ENCODE measurements at regions not wholly inside any gene's neighbourhood (a gene's known extent, or its start where the extent isn't known, plus 50 kb on each side); places are given as distances from the start of the nearest gene placed in this dataset.

GRCh38 chr20:48015943-48016723 is 230.9 kb upstream of the SULF2 start:
- no peak for DNase-seq (ENCODE audit: low read depth in 2 of 2)

DNA sequence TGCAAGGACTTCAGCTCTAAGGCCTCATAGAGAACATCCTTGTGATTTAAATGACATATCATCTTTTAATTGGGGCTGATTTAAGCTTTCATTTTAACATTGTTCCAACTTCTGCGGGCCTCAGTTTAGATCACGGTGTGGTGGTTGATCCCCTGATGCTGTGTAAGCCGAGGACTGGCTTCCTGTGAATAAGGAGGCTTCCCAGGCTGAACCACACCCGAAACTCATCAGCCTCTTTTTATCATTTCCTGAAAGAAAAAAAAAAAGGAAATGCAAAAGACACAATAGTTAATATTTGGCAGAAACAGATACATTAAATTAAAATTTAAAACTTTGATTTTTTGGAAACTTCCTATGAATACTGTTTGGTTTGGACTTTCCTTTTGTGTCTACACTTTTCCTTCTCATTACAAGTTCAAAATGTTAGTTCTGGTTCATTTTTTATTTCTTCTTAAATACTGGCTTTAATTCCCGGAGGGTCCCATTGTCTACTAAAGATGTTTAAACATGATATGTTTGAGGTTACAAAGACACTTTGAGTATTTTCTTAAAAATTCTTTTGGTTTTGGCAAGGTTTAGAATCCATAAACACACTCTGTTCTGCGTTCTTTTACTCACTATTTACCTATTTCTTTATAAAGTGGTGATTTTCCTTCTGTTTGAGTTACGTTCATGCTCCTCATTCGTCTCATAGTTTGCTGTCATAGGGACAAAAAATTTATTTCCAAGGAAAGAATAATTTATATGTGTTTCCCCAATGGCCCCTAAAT is 230.0 kb upstream of the SULF2 start:
- no peak for DNase-seq (ENCODE audit: low read depth in 2 of 2)

GRCh38 chr20:48012401-48012974 is 227.2 kb upstream of the SULF2 start:
- no peak for DNase-seq (ENCODE audit: low read depth in 2 of 2)

DNA sequence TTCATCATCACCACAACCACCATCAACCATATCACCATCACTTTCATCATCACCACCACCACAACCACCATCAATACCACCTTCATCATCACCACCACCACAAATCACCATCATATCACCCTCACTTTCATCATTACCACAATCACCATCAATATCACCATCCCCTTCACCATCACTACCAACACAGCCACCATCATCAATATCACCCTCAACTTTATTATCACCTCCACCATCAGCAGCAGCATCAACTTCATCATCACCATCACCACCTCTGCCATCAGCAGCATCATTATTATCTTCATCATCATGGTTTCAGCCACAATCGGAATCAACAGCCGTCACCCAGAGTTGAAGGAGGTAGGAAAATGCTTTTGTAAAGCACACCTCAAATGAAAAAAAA is 225.7 kb upstream of the SULF2 start:
- DNase-seq (ENCODE audit: low read depth in 2 of 2): no peak

DNA sequence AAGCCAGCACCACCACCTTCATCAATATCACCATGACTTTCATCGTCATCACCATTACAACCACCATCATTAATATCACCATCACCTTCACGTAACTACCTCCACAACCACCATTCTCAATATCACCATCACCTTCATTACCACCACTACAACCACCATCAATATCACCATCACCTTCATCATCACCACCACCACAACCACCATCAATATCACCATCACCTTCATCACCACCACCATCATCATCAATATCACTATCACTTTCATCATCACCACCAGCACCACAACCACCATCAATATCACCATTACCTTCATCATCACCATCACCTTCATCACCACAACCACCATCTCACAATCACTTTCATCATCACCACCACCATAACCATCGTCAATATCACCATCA is 225.3 kb upstream of the SULF2 start:
- DNase-seq (ENCODE audit: low read depth in 2 of 2): no peak

- no peak for DNase-seq (ENCODE audit: low read depth in 2 of 2)
Observed at GRCh38 chr20:48008850-48009515, 223.7 kb upstream of the SULF2 start.

GRCh38 chr20:48007351-48007750 is 222.1 kb upstream of the SULF2 start:
- DNase-seq (ENCODE audit: low read depth in 2 of 2): no peak

DNA sequence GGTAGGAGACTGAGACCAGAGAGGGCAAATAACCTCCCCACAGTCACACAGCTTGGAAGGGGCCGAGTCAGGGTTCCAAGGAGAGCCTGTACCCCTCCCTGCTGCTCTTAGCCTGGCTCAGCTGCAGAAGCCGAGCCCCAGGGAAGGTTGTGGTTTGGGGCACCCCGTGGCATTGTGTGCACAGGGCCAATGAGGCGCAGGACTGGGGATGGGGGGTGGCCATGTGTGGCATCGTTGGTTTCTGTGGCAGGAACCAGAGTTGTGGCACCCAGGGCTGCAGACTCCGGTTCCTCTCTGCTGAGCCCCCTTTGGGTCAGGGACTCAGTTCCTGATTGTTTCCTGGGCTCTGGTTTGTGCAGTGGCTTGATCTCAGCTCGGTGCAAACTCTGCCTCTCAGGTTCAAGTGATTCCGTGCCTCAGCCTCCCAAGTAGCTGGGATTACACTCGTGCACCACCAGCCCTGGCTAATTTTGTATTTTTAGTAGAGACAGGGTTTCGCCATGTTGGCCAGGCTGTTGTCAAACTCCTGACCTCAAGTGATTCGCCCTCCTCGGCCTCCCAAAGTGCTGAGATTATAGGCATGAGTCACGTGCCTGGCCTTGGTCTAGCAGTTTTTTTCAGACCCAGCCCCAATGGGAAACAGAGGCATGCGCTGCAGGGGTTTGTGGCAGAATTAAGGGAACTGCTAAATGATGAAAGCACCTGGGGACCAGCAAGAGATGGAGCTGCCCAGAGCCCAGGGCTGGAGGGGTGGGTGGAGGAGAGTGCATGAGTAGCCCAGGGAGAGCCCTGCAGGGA is 221.0 kb upstream of the SULF2 start:
- DNase-seq (ENCODE audit: low read depth in 2 of 2): no peak

DNA sequence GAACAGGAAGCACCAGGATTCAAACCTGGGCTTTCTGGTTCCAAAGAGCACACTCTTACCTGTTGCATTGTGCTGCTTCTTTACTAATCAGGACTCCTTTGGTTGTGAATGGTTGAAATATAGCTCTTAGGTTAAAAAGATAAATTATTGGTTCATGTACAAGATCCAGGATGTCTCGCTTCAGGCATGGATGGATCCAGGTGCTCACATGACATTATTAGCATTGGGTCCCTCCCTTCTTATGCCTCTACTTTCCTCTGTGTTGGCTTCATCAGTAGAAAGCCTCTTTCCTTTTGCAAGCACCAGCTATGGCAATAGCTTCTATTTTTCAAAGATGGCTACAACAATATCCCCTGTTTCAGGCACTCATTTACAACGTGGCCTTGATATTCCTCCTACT is 217.7 kb upstream of the SULF2 start:
- no peak for DNase-seq (ENCODE audit: low read depth in 2 of 2)

DNA sequence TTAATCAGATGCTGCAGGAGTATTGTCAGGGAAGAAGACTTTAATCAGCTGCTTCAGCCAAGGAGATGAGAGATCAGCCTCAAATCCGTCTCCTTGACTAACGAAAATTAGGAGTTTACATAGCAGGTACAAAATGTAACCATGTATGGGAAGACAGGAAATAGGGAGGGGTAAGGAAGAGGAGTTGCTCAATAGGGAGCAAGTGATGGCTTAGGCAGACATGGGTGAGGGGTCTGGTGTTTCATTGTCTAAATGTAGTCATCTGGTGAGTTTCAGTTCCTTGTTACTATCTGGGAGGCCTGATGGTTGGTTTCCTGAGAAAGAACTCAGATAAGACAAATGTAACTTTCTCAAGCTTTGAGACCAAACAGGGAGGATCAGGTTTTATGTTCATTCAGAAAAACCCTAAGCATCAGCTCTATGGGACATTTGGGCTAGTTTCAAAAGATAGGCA is 217.3 kb upstream of the SULF2 start:
- no peak for DNase-seq (ENCODE audit: low read depth in 2 of 2)

DNA sequence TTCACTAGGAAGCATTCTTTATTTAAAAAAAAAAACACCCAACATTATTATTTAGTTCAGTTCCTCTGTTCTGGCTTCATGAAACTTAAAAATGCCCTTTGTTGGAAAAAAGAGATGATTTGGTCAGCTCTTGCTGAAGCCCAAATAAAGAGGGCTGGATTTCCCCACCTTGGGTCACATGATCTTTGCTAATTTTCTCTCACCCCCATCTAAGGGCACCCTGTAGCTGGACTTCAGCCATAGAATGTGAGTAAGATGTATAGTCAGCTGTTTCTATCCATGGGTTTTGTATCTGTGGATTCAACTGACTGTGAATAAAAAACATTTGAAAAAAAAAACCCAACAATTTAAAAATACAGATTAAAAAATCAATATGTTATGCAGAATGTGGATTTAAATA is 213.9 kb upstream of the SULF2 start:
- DNase-seq (ENCODE audit: low read depth in 2 of 2): no peak

DNA sequence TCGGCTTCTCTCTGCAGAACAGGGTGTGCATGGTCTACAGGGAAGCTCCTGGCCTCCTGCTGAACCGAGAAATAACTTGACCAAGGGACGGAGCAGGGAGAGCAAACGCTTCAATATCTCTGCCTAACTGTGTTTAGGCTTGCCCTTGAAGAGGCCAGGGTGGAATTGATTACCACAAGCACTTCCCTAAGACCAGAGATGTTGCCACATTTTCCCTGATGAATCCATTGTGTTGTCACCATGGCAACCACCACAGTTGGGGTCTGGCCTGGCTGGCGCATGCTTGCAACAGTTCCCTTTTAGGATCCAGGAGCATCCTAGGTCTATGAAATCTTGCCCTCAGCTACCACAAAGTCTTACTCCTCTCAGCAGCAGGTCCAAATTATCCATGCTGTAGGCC is 213.5 kb upstream of the SULF2 start:
- DNase-seq (ENCODE audit: low read depth in 2 of 2): no peak

DNA sequence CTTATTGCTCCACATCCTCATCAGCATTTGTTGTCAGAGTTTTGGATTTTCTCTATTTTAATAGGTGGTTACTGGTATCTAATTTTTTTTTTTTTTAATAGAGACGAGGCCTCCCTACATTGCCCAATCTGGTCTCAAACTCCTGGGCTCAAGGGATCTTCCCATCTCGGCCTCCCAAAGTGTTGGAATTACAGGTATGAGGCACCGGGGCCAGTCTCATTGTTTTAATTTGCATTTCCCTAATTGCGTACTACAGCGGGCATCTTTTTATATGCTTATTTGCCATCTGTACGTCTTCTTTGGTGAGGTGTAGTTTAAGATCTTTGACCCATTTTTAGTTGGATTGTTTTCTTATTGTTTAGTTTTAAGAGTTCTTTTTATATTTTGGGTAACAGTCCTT is 210.4 kb upstream of the SULF2 start:
- DNase-seq (ENCODE audit: low read depth in 2 of 2): no peak

DNA sequence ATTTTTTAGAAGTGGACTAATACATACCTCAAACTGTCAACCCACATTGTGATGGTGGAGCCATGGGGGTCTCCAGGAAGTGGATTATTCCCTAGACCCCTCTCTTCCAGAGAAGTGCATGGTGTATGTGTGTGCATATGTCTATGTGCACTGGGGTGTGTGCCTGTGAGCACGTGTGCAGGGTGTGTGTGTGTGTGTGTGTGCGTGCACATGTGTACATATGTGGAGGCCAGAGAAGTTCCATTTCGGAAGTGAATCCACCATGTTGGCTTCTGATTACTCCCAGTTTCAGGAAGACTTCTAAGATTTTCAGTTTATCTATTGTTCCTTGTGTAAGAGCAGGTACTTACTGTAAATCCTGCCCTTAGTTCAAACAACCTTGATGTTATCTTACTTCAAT is 208.5 kb upstream of the SULF2 start:
- DNase-seq (ENCODE audit: low read depth in 2 of 2): no peak

GRCh38 chr20:47993035-47993755 is 207.9 kb upstream of the SULF2 start:
- no peak for DNase-seq (ENCODE audit: low read depth in 2 of 2)

GRCh38 chr20:47991875-47992488 is 206.7 kb upstream of the SULF2 start:
- no peak for DNase-seq (ENCODE audit: low read depth in 2 of 2)

- no peak for DNase-seq (ENCODE audit: low read depth in 2 of 2)
Observed at GRCh38 chr20:47990507-47991150, 205.3 kb upstream of the SULF2 start.

- DNase-seq (ENCODE audit: low read depth in 2 of 2): no peak
Observed at GRCh38 chr20:47989957-47990356, 204.7 kb upstream of the SULF2 start.

GRCh38 chr20:47988676-47989075 is 203.4 kb upstream of the SULF2 start:
- no peak for DNase-seq (ENCODE audit: low read depth in 2 of 2)

Data from activated CD4-positive, alpha-beta T cell treated with anti-CD3 and anti-CD28 coated beads for 24 hours (primary cell).